Upper lobe of left lung (tissue), 4 donors: ENCODE measurements at regions not wholly inside any gene's neighbourhood (a gene's known extent, or its start where the extent isn't known, plus 50 kb on each side); places are given as distances from the start of the nearest gene placed in this dataset.

ENCODE experiments used
- CTCF ChIP-seq, 6 experiments: fragments of 450-650 bp in 4 of 6; fragments of 200-600 bp in 2 of 6; sonication (generic) in 2 of 6; IDR thresholded peaks; one replicate each; pipeline ENCODE4 v1.5.1; 2016 to 2019; ENCODE audit warnings: antibody characterized with exemption in 6 of 6
- EP300 ChIP-seq, 4 donors: sonication (generic); formaldehyde crosslinking; IDR thresholded peaks; one replicate each; pipeline ENCODE4 v1.5.1; 2017; ENCODE audit warnings: antibody characterized with exemption in 4 of 4, control low read depth in 2 of 4
- POLR2AphosphoS5 ChIP-seq, 2 donors: sonication (generic); formaldehyde crosslinking; IDR thresholded peaks; one replicate each; pipeline ENCODE4 v1.5.1; 2017; ENCODE audit warnings: antibody characterized with exemption in 2 of 2

- TF ChIP-seq CTCF (IDR thresholded peaks at IDR 0.05) (no peak), POLR2AphosphoS5 (IDR thresholded peaks at IDR 0.05) (no peak), EP300 (IDR thresholded peaks at IDR 0.05) (no peak)
Observed at GRCh38 chr10:3959370-3960325, 174.6 kb upstream of the KLF6 start.
